ENCODE measurements at regions not wholly inside any gene's neighbourhood (a gene's known extent, or its start where the extent isn't known, plus 50 kb on each side); places are given as distances from the start of the nearest gene placed in this dataset.

- Histone ChIP-seq H3K36me3 (ENCODE audit: control insufficient read depth, insufficient read depth, low read length) (no peaks in the 10 kb centered on the region), H3K27me3 (ENCODE audit: control insufficient read depth, insufficient read depth, low read length) (no peaks in the 10 kb centered on the region), H3K4me3 (ENCODE audit: low read depth, low read length) (no peak overlapping the region)
- FAIRE-seq = no peak
- DNase-seq (ENCODE audit: low read depth) = no peak
- no peak for TF ChIP-seq CTCF (IDR thresholded peaks at IDR 0.05; ENCODE audit: insufficient read depth, low read length, severe bottlenecking)
These were observed 107.4 kb downstream of the HMX1 start for GRCh38 chr4:8763966-8764901.

DNA sequence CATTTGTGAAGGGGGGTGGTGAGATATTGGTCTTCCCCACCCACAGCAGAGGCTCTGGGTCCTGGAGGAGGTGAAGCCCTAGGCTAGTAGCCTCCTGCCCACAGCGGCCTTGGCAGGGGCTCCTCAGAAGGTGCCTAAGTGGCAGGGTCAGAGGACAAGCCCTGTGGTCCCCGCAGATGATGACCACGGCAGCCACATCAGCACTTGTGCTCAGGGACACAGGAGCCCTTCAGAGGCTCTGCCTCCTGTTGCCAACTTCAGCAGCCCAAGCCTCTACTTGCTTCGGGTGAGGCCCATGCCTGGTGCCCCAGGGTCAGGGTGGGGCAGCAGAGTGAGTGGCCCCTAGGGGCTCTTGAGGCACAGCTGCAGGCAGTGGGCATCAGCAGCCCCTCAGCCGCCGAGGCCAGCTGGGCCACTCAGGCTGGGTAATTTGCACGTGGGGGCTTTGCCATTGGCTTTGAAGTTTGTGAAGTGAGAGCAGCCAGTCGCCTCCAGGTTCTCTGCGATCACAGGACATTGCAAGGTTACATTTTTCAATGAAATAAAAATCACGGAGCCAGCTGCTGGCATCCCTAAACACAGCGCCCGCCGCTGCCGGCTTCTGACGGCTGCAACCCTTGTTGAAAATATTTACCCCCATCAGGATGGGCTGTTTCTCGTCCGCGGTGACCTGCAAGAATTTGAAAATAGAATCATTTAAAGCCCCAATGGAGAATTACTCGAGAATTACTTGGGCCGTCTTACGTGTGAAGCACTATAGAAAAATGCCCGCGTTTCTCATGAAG is 108.5 kb downstream of the HMX1 start:
- Histone ChIP-seq H3K4me3 (ENCODE audit: low read depth, low read length) (no peak overlapping the region), H3K36me3 (ENCODE audit: control insufficient read depth, insufficient read depth, low read length) (no peaks in the 10 kb centered on the region), H3K27me3 (ENCODE audit: control insufficient read depth, insufficient read depth, low read length) (no peaks in the 10 kb centered on the region)
- no peak for TF ChIP-seq CTCF (IDR thresholded peaks at IDR 0.05; ENCODE audit: insufficient read depth, low read length, severe bottlenecking)
- DNase-seq (ENCODE audit: low read depth) = no peak
- FAIRE-seq = no peak

DNA sequence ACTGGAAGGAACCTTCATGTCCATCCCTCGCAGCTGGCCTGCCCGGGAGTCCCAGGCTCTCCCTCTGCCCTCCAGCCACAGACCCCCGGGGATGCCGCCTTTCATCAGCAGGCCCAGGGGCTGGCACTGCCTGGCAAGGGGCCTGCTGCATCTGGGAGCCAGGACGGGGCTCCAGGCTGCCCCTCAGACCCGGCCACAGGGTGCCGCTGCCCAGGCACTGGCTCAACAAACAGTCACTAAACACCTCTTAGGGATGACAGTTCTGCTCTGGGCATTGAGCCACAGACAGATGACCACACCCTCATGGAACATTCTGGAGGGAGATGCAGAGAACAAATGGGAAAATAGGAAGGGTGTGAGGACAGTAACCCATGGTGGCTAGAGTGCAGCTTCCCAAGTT is 109.3 kb downstream of the HMX1 start:
- Histone ChIP-seq H3K4me3 (ENCODE audit: low read depth, low read length) (no peak overlapping the region), H3K27me3 (ENCODE audit: control insufficient read depth, insufficient read depth, low read length) (no peaks in the 10 kb centered on the region), H3K36me3 (ENCODE audit: control insufficient read depth, insufficient read depth, low read length) (no peaks in the 10 kb centered on the region)
- no peak for TF ChIP-seq CTCF (IDR thresholded peaks at IDR 0.05; ENCODE audit: insufficient read depth, low read length, severe bottlenecking)
- no peak for FAIRE-seq
- no peak for DNase-seq (ENCODE audit: low read depth)

- H3K4me3 ChIP-seq (ENCODE audit: low read depth, low read length) = no peak overlapping the region
- DNase-seq (ENCODE audit: low read depth) (no peak), FAIRE-seq (no peak)
- no peak for TF ChIP-seq CTCF (IDR thresholded peaks at IDR 0.05; ENCODE audit: insufficient read depth, low read length, severe bottlenecking)
- no peaks in the 10 kb centered on the region for H3K27me3 ChIP-seq (ENCODE audit: control insufficient read depth, insufficient read depth, low read length)
- H3K36me3 ChIP-seq (ENCODE audit: control insufficient read depth, insufficient read depth, low read length) = no peaks in the 10 kb centered on the region
These were observed 109.8 kb downstream of the HMX1 start for GRCh38 chr4:8761824-8762205.

GRCh38 chr4:8761167-8761823 is 110.3 kb downstream of the HMX1 start:
- no peak for TF ChIP-seq CTCF (IDR thresholded peaks at IDR 0.05; ENCODE audit: insufficient read depth, low read length, severe bottlenecking)
- Histone ChIP-seq H3K36me3 (ENCODE audit: control insufficient read depth, insufficient read depth, low read length) (no peaks in the 10 kb centered on the region), H3K4me3 (ENCODE audit: low read depth, low read length) (no peak overlapping the region), H3K27me3 (ENCODE audit: control insufficient read depth, insufficient read depth, low read length) (no peaks in the 10 kb centered on the region)
- DNase-seq (ENCODE audit: low read depth) (no peak), FAIRE-seq (no peak)
